MCF 10A (cell line): ENCODE measurements at regions not wholly inside any gene's neighbourhood (a gene's known extent, or its start where the extent isn't known, plus 50 kb on each side); places are given as distances from the start of the nearest gene placed in this dataset.

Experiments
- BruUV-seq: library from RNA; stranded (reverse); fragments of 400-500 nt; replicated peaks from 2 replicates; lab custom pipeline; 2021; lab: Mats Ljungman, UMichigan
- CTCF ChIA-PET: fragments of 300-600 bp; sonication (Branson Sonifier 250); formaldehyde crosslinking; extraction: SDS; loops from one replicate; lab custom pipeline; 2021; ENCODE audit warnings: antibody characterized with exemption, inconsistent platforms; lab: Yijun Ruan, JAX
- POLR2A ChIA-PET: fragments of 300-600, 350-650 bp; sonication (Branson Sonifier 250); formaldehyde crosslinking; extraction: SDS; loops from one replicate; lab custom pipeline; 2020; ENCODE audit warnings: antibody characterized with exemption, inconsistent platforms; lab: Yijun Ruan, JAX
- DNase-seq: peaks from one replicate; pipeline ENCODE4 v3.0.0-alpha.2; 2018; ENCODE audit not compliant: unreplicated experiment
- H3K27ac Mint-ChIP-seq: one replicate; pipeline ENCODE4 v1.8.0; 2022; ENCODE audit warnings: mild to moderate bottlenecking, low read depth, mixed read lengths; ENCODE audit not compliant: unreplicated experiment
- H3K27me3 Mint-ChIP-seq: one replicate; pipeline ENCODE4 v1.8.0; 2022; ENCODE audit warnings: mixed read lengths; ENCODE audit not compliant: insufficient read depth, unreplicated experiment
- H3K36me3 Mint-ChIP-seq: one replicate; pipeline ENCODE4 v1.8.0; 2022; ENCODE audit warnings: mild to moderate bottlenecking, moderate library complexity, mixed read lengths; ENCODE audit not compliant: insufficient read depth, unreplicated experiment
- H3K4me1 Mint-ChIP-seq: one replicate; pipeline ENCODE4 v1.8.0; 2022; ENCODE audit warnings: mixed read lengths; ENCODE audit not compliant: insufficient read depth, unreplicated experiment
- H3K4me3 Mint-ChIP-seq: one replicate; pipeline ENCODE4 v1.8.0; 2022; ENCODE audit warnings: mild to moderate bottlenecking, moderate library complexity, mixed read lengths; ENCODE audit not compliant: unreplicated experiment
- H3K9me3 Mint-ChIP-seq: one replicate; pipeline ENCODE4 v1.8.0; 2022; ENCODE audit warnings: mixed read lengths; ENCODE audit not compliant: unreplicated experiment
- intact Hi-C: fragments of 100-400 bp; cut with micrococcal nuclease; formaldehyde crosslinking; loops from 2 replicates; pipeline ENCODE4 v1.14.1; 2022
- TF ChIP-seq, protein P1 (sequence below): fragments of 200-600 bp; IDR thresholded peaks from one replicate; pipeline ENCODE4 v1.8.0; 2022; ENCODE audit warnings: antibody characterized with exemption, mild to moderate bottlenecking; ENCODE audit not compliant: unreplicated experiment

DNA sequence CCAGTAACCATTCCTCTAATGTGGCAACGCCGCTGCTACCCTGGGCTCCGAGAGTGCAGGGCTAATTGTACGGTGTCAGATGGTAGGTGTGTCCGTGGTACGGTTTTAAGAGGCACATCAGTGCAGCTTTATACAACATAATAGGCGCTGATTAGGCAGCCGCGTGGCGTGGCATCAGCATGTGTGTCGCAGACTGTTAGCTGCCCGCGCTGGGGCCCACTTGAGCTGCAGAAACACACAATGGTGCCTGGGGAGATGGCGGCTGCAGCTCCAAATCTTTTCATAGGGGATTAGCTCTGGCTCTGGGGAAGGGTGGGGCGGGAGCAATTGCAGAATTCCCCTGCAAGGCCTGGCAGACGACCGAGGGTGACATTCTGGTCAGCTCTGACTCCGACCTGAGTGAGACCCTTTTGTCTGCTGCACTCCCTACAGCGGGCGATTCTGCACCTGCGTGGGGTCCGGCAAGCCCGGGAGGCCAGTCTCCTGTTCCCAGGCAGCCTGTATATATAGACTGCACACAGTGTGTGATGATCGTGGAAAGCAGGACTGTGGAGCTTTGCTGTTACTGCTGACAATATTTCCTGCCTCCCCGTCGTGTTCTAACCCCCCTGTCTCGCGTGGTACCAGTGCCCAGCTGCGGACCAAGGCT, 722.7 kb upstream of the CELF2 start:
- Mint-ChIP-seq H3K4me1 (no peaks in the 10 kb centered on the region), H3K4me3 (no peak overlapping the region), H3K36me3 (no peaks in the 10 kb centered on the region), H3K27me3 (no peaks in the 10 kb centered on the region), H3K27ac (no peak overlapping the region), H3K9me3 (no peaks in the 10 kb centered on the region)
- ChIA-PET CTCF (interaction anchor here (0.6 kb wide), 1 partner anchor 610 kb away, joined by 5 read pairs; no protein-coding TSS in a partner anchor), POLR2A (interaction anchor here (0.6 kb wide), 2 partner anchors 67 to 541 kb away, joined by 3 read pairs; no protein-coding TSS in a partner anchor)
- no TSS peak for BruUV-seq
- intact Hi-C loops = no loop called here
- no peak for DNase-seq
- TF ChIP-seq, protein P1, sequence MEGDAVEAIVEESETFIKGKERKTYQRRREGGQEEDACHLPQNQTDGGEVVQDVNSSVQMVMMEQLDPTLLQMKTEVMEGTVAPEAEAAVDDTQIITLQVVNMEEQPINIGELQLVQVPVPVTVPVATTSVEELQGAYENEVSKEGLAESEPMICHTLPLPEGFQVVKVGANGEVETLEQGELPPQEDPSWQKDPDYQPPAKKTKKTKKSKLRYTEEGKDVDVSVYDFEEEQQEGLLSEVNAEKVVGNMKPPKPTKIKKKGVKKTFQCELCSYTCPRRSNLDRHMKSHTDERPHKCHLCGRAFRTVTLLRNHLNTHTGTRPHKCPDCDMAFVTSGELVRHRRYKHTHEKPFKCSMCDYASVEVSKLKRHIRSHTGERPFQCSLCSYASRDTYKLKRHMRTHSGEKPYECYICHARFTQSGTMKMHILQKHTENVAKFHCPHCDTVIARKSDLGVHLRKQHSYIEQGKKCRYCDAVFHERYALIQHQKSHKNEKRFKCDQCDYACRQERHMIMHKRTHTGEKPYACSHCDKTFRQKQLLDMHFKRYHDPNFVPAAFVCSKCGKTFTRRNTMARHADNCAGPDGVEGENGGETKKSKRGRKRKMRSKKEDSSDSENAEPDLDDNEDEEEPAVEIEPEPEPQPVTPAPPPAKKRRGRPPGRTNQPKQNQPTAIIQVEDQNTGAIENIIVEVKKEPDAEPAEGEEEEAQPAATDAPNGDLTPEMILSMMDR = no peak

DNA sequence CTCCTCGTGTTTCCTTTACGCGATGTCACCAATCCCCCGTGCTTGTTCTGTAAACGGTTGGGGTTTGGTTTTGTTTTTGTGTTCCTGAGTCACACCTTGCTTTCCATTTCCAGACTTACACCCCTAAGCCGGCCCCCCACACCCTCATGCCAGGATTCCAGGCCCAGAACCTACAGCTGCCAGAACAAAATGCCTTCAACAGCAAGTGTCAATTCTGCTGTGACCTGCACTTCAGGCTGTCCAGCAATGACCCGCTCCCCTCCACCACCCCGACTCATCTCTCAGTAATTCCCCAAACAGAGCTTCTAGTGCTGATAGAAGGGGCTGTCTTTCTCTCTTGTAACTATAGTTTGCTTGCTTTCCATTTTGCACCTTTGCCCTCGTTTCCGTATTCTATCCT, 722.1 kb upstream of the CELF2 start:
- H3K9me3 Mint-ChIP-seq = no peaks in the 10 kb centered on the region
- ChIA-PET CTCF (interaction anchor here (0.9 kb wide), 1 partner anchor 12 kb away, joined by 3 read pairs; no protein-coding TSS in a partner anchor), POLR2A (interaction anchor here (0.6 kb wide), 2 partner anchors 67 to 540 kb away, joined by 3 read pairs; no protein-coding TSS in a partner anchor)
- H3K27me3 Mint-ChIP-seq = no peaks in the 10 kb centered on the region
- no peaks in the 10 kb centered on the region for H3K36me3 Mint-ChIP-seq
- H3K4me3 Mint-ChIP-seq = no peak overlapping the region
- no TSS peak for BruUV-seq
- TF ChIP-seq, protein P1 = no peak
- no peak overlapping the region for H3K27ac Mint-ChIP-seq
- intact Hi-C loops = no loop called here
- DNase-seq = no peak
- no peaks in the 10 kb centered on the region for H3K4me1 Mint-ChIP-seq

DNA sequence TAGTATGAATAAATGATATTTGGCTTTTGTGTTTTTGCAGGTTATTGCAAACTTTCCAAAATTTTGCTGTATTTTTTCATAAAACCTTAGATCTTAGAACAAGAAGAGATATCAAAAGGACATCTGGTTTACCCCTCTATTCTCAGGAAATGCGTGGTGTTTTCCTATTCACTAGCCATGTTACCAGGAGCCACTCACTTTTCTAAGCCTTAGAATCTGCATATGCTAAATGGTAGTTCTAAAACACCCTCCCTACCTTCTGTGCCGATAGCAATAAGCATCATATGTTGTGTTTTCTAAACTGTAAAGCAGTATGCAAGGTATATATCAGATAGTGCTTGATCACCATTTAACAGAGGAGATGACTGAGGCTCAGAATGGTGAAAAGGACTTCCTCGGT, 715.0 kb upstream of the CELF2 start:
- intact Hi-C loops = no loop called here

DNA sequence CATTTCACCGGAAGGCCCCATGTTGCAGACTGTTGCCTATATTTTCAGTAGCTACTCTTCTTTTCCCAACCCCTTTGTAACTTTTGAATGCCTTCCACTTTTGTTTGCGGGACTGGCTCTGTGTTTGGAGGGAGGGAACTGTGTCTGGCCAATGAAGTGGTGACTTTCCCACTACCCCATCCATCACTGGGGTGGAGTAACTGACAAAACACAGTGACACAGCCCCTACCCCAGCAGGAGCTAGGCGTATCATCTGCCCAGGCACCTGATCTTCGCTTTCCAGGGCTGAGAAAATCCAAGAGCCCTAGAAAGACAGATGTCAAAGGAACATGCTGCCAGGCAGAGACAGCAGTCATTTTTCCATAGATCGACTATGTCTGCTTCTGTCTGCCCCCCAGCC, 710.6 kb upstream of the CELF2 start:
- intact Hi-C loops = no loop called here
- no peak for DNase-seq
- TF ChIP-seq, protein P1 = no peak
- Mint-ChIP-seq H3K4me1 (peaks cover 9% of the 10 kb centered on the region), H3K27ac (no peak overlapping the region), H3K27me3 (no peaks in the 10 kb centered on the region), H3K9me3 (peaks cover 7% of the 10 kb centered on the region), H3K36me3 (no peaks in the 10 kb centered on the region), H3K4me3 (no peak overlapping the region)
- CTCF ChIA-PET = no interaction called here
- no TSS peak for BruUV-seq
- POLR2A ChIA-PET = interaction anchor here (0.7 kb wide), 1 partner anchor 89 kb away, joined by 3 read pairs; no protein-coding TSS in a partner anchor

More for the DNA sequence above, 715.0 kb upstream of the CELF2 start:
- no TSS peak for BruUV-seq
- TF ChIP-seq, protein P1 = no peak
- Mint-ChIP-seq H3K9me3 (no peaks in the 10 kb centered on the region), H3K4me3 (no peak overlapping the region), H3K27ac (no peak overlapping the region), H3K36me3 (no peaks in the 10 kb centered on the region), H3K4me1 (no peaks in the 10 kb centered on the region), H3K27me3 (no peaks in the 10 kb centered on the region)
- ChIA-PET CTCF (interaction anchor here (0.6 kb wide), 2 partner anchors 13 to 1169 kb away, joined by 3 to 5 read pairs; no protein-coding TSS in a partner anchor), POLR2A (no interaction called here)
- no peak for DNase-seq
